ENCODE measurements at regions not wholly inside any gene's neighbourhood (a gene's known extent, or its start where the extent isn't known, plus 50 kb on each side); places are given as distances from the start of the nearest gene placed in this dataset.

- POLR2A ChIA-PET (ENCODE audit: partially characterized antibody): interaction anchor here (0.5 to 1.1 kb wide), 4 partner anchors 11 to 914 kb away, joined by 3 read pairs; no protein-coding TSS in a partner anchor
- H3K4ac ChIP-seq (replicated peaks; ENCODE audit: insufficient read length, low read depth, low read length): no peak overlapping the region
- no peak overlapping the region for H4K91ac ChIP-seq (replicated peaks; ENCODE audit: insufficient read length, low read length)
- H3K9ac ChIP-seq (replicated peaks in 1 of 4; ENCODE audit: extremely low read depth in 1 of 4, low read depth in 3 of 4, low read length in 3 of 4): no peak overlapping the region
- no peak overlapping the region for H2BK15ac ChIP-seq (ENCODE audit: low read length)
- H4K20me1 ChIP-seq (replicated peaks in 1 of 2; ENCODE audit: control insufficient read depth in 1 of 2, insufficient read depth in 2 of 2, low read length in 2 of 2): no peaks in the 10 kb centered on the region
- no peaks in the 10 kb centered on the region for H3K79me2 ChIP-seq (ENCODE audit: control insufficient read depth in 1 of 2, insufficient read depth in 2 of 2, low read length in 2 of 2)
- H3K4me1 ChIP-seq (replicated peaks in 1 of 4; ENCODE audit: control insufficient read depth in 3 of 4, insufficient read depth in 4 of 4, low read length in 3 of 4): peaks cover 0 to 3% (median 0%) of the 10 kb centered on the region in 4 experiments; a peak in 1 of 7 replicates
- DNase-seq (ENCODE audit: low read depth in 1 of 2, low spot score in 2 of 2) (no peak), FAIRE-seq (peak; percentile 85)
- CTCF ChIA-PET (ENCODE audit: partially characterized antibody): interaction anchor here (1.0 to 1.4 kb wide), 2 partner anchors 9 to 10 kb away, joined by 3 to 4 read pairs; no protein-coding TSS in a partner anchor
- no peak overlapping the region; the same call in 1 of the 2 replicates for H2AK5ac ChIP-seq (ENCODE audit: low read depth, low read length)
- H3K23me2 ChIP-seq (ENCODE audit: low read depth, low read length): no peaks in the 10 kb centered on the region
- H3K56ac ChIP-seq (replicated peaks; ENCODE audit: insufficient read length, low read depth, low read length): no peak overlapping the region
- no peak overlapping the region for H2BK5ac ChIP-seq (ENCODE audit: low read depth, low read length)
- no peak overlapping the region for H4K8ac ChIP-seq (ENCODE audit: extremely low read depth, insufficient read depth, low read length)
- H3K4me2 ChIP-seq (ENCODE audit: insufficient read depth in 1 of 2, low read depth in 2 of 2, low read length in 2 of 2): no peak overlapping the region; a peak in 1 of 4 replicates
- peaks cover 0 to 12% (median 5%) of the 10 kb centered on the region in 4 experiments; a peak in 3 of 8 replicates for H3K36me3 ChIP-seq (ENCODE audit: control insufficient read depth in 2 of 4, insufficient read depth in 4 of 4, low read length in 3 of 4)
- no peaks in the 10 kb centered on the region for H3K79me1 ChIP-seq (ENCODE audit: low read depth, low read length)
- H3K9me3 ChIP-seq (ENCODE audit: insufficient read depth in 2 of 2, low read depth in 1 of 2, low read length in 1 of 2): peaks cover 18 to 25% of the 10 kb centered on the region in 2 experiments
- peak overlapping the region; percentile 30 for H2BK120ac ChIP-seq (replicated peaks; ENCODE audit: low read depth, low read length)
- no peak overlapping the region for H2BK20ac ChIP-seq (ENCODE audit: low read length)
- no peak overlapping the region for H3K18ac ChIP-seq (ENCODE audit: extremely low read depth, low read length)
- no peak overlapping the region for H3K23ac ChIP-seq (ENCODE audit: insufficient read length)
- WGBS, 2 experiments (ENCODE audit: extremely low coverage in 1 of 2, insufficient coverage in 1 of 2, insufficient read length in 1 of 2, insufficient replicate concordance in 2 of 2, low coverage in 1 of 2, low lambda C conversion rate in 2 of 2, missing lambda C conversion rate in 1 of 2): 38% methylated on average over 5 of the region's 5 CpGs; no CpG with 5 or more reads in 1 of the 2 experiments
- no peak overlapping the region for H3K27ac ChIP-seq (ENCODE audit: low read depth, low read length)
- H2AFZ ChIP-seq (ENCODE audit: low read length): no peak overlapping the region
- H3K4me3 ChIP-seq (ENCODE audit: extremely low read depth in 1 of 4, insufficient read depth in 2 of 4, low read depth in 3 of 4, low read length in 4 of 4): peak overlapping the region in 2 of 4 experiments; percentile 7 to 33; a peak in 2 of 8 replicates
- H3K14ac ChIP-seq (ENCODE audit: insufficient read length): no peak overlapping the region
- no peak overlapping the region for H4K5ac ChIP-seq (ENCODE audit: insufficient read length, low read depth, low read length)
- H3K27me3 ChIP-seq (replicated peaks in 1 of 4; ENCODE audit: control insufficient read depth in 3 of 4, extremely low read depth in 1 of 4, insufficient read depth in 3 of 4, low read length in 3 of 4): no peaks in the 10 kb centered on the region
- no peak overlapping the region; the same call in 1 of the 2 replicates for H2BK12ac ChIP-seq (ENCODE audit: low read depth, low read length)
- TF ChIP-seq BCL11A (IDR thresholded peaks at IDR 0.05; ENCODE audit: low read depth in 2 of 2, low read length in 2 of 2) (peak in 1 of 2 experiments; percentile 48), JUND (IDR thresholded peaks at IDR 0.05; ENCODE audit: low read length) (no peak), TCF12 (IDR thresholded peaks at IDR 0.05; ENCODE audit: low read depth, low read length) (peak; percentile 99), EP300 (IDR thresholded peaks at IDR 0.05; ENCODE audit: borderline replicate concordance in 1 of 2, low read depth in 2 of 2, low read length in 2 of 2) (peak in 1 of 2 experiments; percentile 64; a peak in 1 of 3 replicates), SP1 (IDR thresholded peaks at IDR 0.05; ENCODE audit: low read depth, low read length) (0 out of 2 replicates have a peak, but pooled peaks have one; percentile 18), CEBPB (IDR thresholded peaks at IDR 0.05; ENCODE audit: low read depth, low read length) (peak; percentile 38; the same call in 1 of the 2 replicates), RNF2 (IDR thresholded peaks at IDR 0.05; ENCODE audit: borderline replicate concordance, low read depth, low read length, missing control alignments, poor library complexity, severe bottlenecking) (no peak), NANOG (IDR thresholded peaks at IDR 0.05; ENCODE audit: insufficient read depth, low read depth, low read length, poor library complexity, severe bottlenecking) (peak; percentile 27), CTBP2 (IDR thresholded peaks at IDR 0.05; ENCODE audit: borderline replicate concordance, insufficient read depth, insufficient read length, low read length) (no peak)
These were observed 138.1 kb upstream of the ITGB1 start for GRCh38 chr10:33095867-33096815.

Data from H1 (cell line).